Limb (tissue), 2 donors: ENCODE measurements at regions not wholly inside any gene's neighbourhood (a gene's known extent, or its start where the extent isn't known, plus 50 kb on each side); places are given as distances from the start of the nearest gene placed in this dataset.

Experiments used
- DNase-seq, 2 donors: peaks; one replicate each; pipeline ENCODE4 v3.0.0-alpha.2; 2016; ENCODE audit errors: extremely low spot score in 2 of 2

DNA sequence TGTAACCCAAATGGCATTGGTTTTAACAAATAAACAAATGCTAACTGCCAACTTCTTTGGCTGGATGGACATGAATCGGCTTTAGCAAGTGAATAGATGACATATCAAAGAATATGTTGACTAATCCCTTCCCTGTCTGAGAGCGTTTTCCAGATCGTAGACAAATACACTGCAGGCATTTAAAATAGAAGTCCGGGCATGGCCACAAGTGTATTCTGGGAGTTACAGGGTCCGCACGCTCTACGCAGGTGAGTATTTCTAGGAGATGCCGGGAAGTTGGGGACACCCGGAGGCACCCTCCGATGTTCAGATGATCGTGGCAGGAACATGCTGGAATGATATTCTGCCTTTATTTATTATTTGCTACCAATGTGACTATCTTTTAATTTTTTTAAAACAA lies 53.2 kb upstream of the ZNF536 start:
- no peak for DNase-seq

DNA sequence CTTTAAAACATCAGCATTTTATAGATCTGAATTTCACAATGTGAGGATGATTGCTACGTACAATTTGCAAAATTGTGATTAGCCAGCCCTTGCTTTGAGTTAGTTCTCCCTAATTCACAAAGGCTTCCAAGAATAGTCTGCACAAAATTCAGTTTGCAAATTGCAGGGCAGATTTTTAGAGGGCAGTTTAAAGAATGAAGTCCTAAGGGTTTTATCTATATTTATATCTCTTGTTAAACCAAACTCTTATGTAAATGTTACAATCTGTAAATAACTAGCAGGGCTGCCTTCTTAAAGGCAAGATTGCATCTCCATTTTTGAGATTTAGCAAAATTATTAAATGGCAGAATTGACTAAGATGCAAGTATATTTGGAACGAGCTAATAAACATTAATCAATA lies 52.8 kb upstream of the ZNF536 start:
- DNase-seq: no peak

DNA sequence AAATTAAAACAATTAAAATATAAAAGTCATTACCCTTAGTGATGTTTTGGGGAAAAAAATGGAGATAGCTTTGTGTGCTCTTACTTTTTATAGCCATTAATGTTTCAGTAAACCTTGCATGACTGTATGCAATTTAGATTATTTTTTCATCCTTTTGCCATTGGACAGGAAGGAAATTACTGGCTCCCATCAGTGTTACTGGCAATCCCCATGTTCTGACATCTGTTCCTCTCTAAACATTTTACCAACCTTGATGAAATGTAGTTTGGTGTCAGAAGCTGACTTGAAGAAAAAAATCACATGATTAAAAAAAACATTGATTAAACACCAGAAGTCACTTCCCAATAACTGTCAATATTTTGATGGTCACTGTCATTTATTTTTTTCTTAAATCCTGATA lies 52.3 kb upstream of the ZNF536 start:
- no peak for DNase-seq

DNA sequence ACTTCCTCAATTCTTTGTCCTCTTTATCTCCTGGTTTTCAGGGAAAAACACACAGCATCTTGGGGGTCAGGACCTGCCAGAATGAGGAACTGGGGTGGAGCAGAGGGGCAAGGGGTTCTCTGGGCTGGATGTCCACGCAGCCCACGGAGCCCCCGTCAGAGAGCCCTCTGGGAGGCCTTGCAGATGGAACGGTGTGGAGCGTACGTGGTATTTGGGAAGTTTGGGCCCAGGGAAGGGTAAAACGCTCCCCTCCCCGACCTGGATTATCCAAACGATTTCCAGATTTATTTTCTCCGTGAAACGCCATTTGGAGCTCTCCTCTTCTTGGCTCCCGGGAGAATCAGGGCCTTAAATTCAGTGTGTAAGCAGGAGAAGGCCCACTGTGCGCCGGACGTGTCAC lies 51.7 kb upstream of the ZNF536 start:
- no peak for DNase-seq

DNA sequence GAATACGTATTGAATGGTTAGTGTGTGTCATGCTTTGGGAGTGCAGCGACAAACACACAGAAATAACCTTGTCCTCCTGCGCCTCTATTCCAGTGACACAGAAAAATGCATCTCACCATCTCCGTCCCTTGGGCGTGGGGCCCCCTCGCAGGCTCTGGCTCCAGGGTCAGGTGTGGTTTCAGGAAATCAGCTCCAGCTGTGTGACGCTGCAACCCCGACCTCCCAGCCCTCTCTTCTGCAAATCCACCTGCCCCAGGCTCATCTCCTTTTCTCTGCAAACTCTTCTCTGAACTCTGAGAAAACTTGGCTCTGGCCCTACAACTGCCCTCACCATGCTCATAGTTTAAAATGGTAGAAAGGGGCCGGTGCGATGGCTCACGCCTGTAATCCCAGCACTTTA lies 51.3 kb upstream of the ZNF536 start:
- DNase-seq: no peak
